Trophoblast cell (in vitro differentiated cells and primary cell): ENCODE measurements at regions not wholly inside any gene's neighbourhood (a gene's known extent, or its start where the extent isn't known, plus 50 kb on each side); places are given as distances from the start of the nearest gene placed in this dataset.
"Not testable (repeated sequence)": the region's sequence is repeated elsewhere in the genome, so short reads cannot be mapped to it uniquely, and the experiment has no call there.

ENCODE experiments used
- DNase-seq, 2 donors: peaks; one replicate each; pipeline ENCODE4 v3.0.0-alpha.2; 2016
- H2AFZ ChIP-seq: 2 replicates; pipeline ENCODE4 v1.6.1; 2013; ENCODE audit warnings: low read length, moderate library complexity, mild to moderate bottlenecking; ENCODE audit not compliant: insufficient read depth, poor library complexity
- H2AK5ac ChIP-seq: 2 replicates; pipeline ENCODE4 v1.6.1; 2013; ENCODE audit warnings: mild to moderate bottlenecking, low read length
- H2BK120ac ChIP-seq: 2 replicates; pipeline ENCODE4 v1.6.1; 2013; ENCODE audit warnings: low read length, mild to moderate bottlenecking, moderate library complexity; ENCODE audit not compliant: insufficient read depth, poor library complexity
- H2BK12ac ChIP-seq: 2 replicates; pipeline ENCODE4 v1.6.1; 2013; ENCODE audit warnings: mild to moderate bottlenecking, low read length, moderate library complexity
- H2BK5ac ChIP-seq: 2 replicates; pipeline ENCODE4 v1.6.1; 2013; ENCODE audit warnings: low read length, low read depth, moderate library complexity, mild to moderate bottlenecking; ENCODE audit not compliant: poor library complexity
- H3K14ac ChIP-seq: 2 replicates; pipeline ENCODE4 v1.6.1; 2013; ENCODE audit warnings: mild to moderate bottlenecking, low read length
- H3K18ac ChIP-seq: 2 replicates; pipeline ENCODE4 v1.6.1; 2013; ENCODE audit warnings: mild to moderate bottlenecking, low read length
- H3K23ac ChIP-seq: 2 replicates; pipeline ENCODE4 v1.6.1; 2013; ENCODE audit warnings: low read length
- H3K27ac ChIP-seq: 2 replicates; pipeline ENCODE4 v1.5.1; 2013; ENCODE audit warnings: low read depth, mild to moderate bottlenecking, inconsistent platforms, low read length, moderate library complexity
- H3K27me3 ChIP-seq: 2 replicates; pipeline ENCODE4 v1.6.1; 2013; ENCODE audit warnings: inconsistent platforms, mild to moderate bottlenecking, low read length, moderate library complexity; ENCODE audit not compliant: insufficient read depth
- H3K36me3 ChIP-seq, 2 experiments: 1 replicate in 1 of 2; 2 replicates in 1 of 2; pipeline ENCODE4 v1.6.1; 2013; ENCODE audit warnings: low read length in 2 of 2, mild to moderate bottlenecking in 2 of 2, moderate library complexity in 1 of 2; ENCODE audit not compliant: insufficient read depth in 2 of 2, control insufficient read depth in 1 of 2
- H3K4ac ChIP-seq: 2 replicates; pipeline ENCODE4 v1.6.1; 2013; ENCODE audit warnings: low read depth, mild to moderate bottlenecking, low read length, moderate library complexity
- H3K4me1 ChIP-seq, 2 experiments: 1 replicate in 1 of 2; 2 replicates in 1 of 2; pipeline ENCODE4 v1.6.1; 2013; ENCODE audit warnings: low read length in 2 of 2, mild to moderate bottlenecking in 2 of 2, moderate library complexity in 1 of 2; ENCODE audit not compliant: insufficient read depth in 2 of 2, control insufficient read depth in 1 of 2
- H3K4me2 ChIP-seq: 2 replicates; pipeline ENCODE4 v1.6.1; 2013; ENCODE audit warnings: inconsistent platforms, mild to moderate bottlenecking, low read length, moderate library complexity
- H3K4me3 ChIP-seq: 2 replicates; pipeline ENCODE4 v1.5.1; 2013; ENCODE audit warnings: mild to moderate bottlenecking, low read depth, low read length, inconsistent platforms
- H3K79me1 ChIP-seq: one replicate; pipeline ENCODE4 v1.6.1; 2013; ENCODE audit warnings: low read length
- H3K79me2 ChIP-seq: 2 replicates; pipeline ENCODE4 v1.6.1; 2013; ENCODE audit warnings: low read length, mild to moderate bottlenecking; ENCODE audit not compliant: control insufficient read depth, insufficient read depth, poor library complexity
- H3K9ac ChIP-seq: 2 replicates; pipeline ENCODE4 v1.6.1; 2013; ENCODE audit warnings: mild to moderate bottlenecking, low read length
- H3K9me3 ChIP-seq: 2 replicates; pipeline ENCODE4 v1.6.1; 2013; ENCODE audit warnings: low read depth, mild to moderate bottlenecking, control low read depth, inconsistent platforms, low read length; ENCODE audit not compliant: insufficient read depth
- H4K12ac ChIP-seq: 2 replicates; pipeline ENCODE4 v1.6.1; 2013; ENCODE audit warnings: low read depth, mild to moderate bottlenecking, low read length, moderate library complexity
- H4K8ac ChIP-seq: 2 replicates; pipeline ENCODE4 v1.6.1; 2013; ENCODE audit warnings: low read depth, mild to moderate bottlenecking, low read length, moderate library complexity
- H4K91ac ChIP-seq: one replicate; pipeline ENCODE4 v1.6.1; 2013; ENCODE audit warnings: low read depth, mild to moderate bottlenecking, low read length, moderate library complexity
- WGBS: extraction: QIAGEN DNeasy Blood & Tissue Kit; methylation state at CpG from one replicate; pipeline ENCODE4 v1.1.7; 2013; ENCODE audit warnings: missing lambda C conversion rate; ENCODE audit not compliant: insufficient read length, insufficient coverage; ENCODE audit errors: extremely low coverage; 5-methylcytosine and 5-hydroxymethylcytosine counted together

DNA sequence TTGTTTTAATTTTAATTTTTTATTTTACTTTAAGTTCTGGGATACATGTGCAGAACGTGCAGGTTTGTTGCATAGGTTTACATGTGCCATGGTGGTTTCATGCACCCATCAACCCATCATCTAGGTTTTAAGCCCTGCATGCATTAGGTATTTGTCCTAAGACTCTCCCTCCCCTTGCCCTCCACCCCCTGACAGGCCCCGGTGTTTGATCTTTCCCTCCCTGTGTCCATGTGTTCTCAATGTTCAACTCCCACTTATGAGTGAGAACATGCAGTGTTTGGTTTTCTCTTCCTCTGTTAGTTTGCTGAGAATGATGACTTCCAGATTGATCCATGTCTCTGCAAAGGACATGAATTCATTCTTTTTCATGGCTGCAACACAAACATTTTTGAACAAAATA, 50.3 kb upstream of the MCUR1 start:
- not testable (repeated sequence) for H3K79me2 ChIP-seq, H3K23ac ChIP-seq, H3K27ac ChIP-seq, H3K4me3 ChIP-seq, H3K27me3 ChIP-seq, H2AK5ac ChIP-seq, H3K4me1 ChIP-seq, H3K36me3 ChIP-seq, H2BK120ac ChIP-seq, H2AFZ ChIP-seq, H3K4ac ChIP-seq, H3K18ac ChIP-seq, H4K12ac ChIP-seq, H3K4me2 ChIP-seq, H4K8ac ChIP-seq, H2BK5ac ChIP-seq, DNase-seq, H3K79me1 ChIP-seq, H3K9me3 ChIP-seq, H3K14ac ChIP-seq, H2BK12ac ChIP-seq, H3K9ac ChIP-seq, H4K91ac ChIP-seq
- no CpG with 5 or more reads among the region's 2 CpGs for WGBS
